Esophagus muscularis mucosa (tissue), 3 donors: ENCODE measurements at regions not wholly inside any gene's neighbourhood (a gene's known extent, or its start where the extent isn't known, plus 50 kb on each side); places are given as distances from the start of the nearest gene placed in this dataset.

ENCODE experiments used
- CTCF ChIP-seq, 3 experiments: fragments of 200-600 bp in 2 of 3; fragments of 450-650 bp in 1 of 3; sonication (generic) in 2 of 3; IDR thresholded peaks; one replicate each; pipeline ENCODE4 v1.5.1; 2017 to 2019; ENCODE audit warnings: antibody characterized with exemption in 3 of 3, mild to moderate bottlenecking in 2 of 3, moderate library complexity in 1 of 3
- POLR2AphosphoS5 ChIP-seq, 2 donors: sonication (generic); formaldehyde crosslinking; IDR thresholded peaks; one replicate each; pipeline ENCODE4 v1.6.1; 2017; ENCODE audit warnings: antibody characterized with exemption in 2 of 2

- TF ChIP-seq POLR2AphosphoS5 (IDR thresholded peaks at IDR 0.05) (no peak), CTCF (IDR thresholded peaks at IDR 0.05) (no peak)
Measured at GRCh38 chr15:61376961-61377360, 147.9 kb upstream of the RORA start.
